K562 (cell line): ENCODE measurements at regions not wholly inside any gene's neighbourhood (a gene's known extent, or its start where the extent isn't known, plus 50 kb on each side); places are given as distances from the start of the nearest gene placed in this dataset.

ENCODE experiments used
- ATAC-seq: fragments of 200-7000 bp; cut with Tn5 transposase; 3 replicates; pipeline ENCODE4 v1.9.1; 2020; ENCODE audit warnings: moderate library complexity
- BruUV-seq: library from RNA; stranded (reverse); fragments of 400-500 nt; replicated peaks from 2 replicates; lab custom pipeline; 2021; lab: Mats Ljungman, UMichigan
- CTCF ChIA-PET: fragments of 300-600 bp; formaldehyde crosslinking; extraction: SDS; loops from one replicate; lab custom pipeline; 2021; ENCODE audit warnings: low intra/inter-chr PET ratio; lab: Yijun Ruan, JAX
- POLR2A ChIA-PET: fragments of 300-600, 350-650 bp; sonication (Branson Sonifier 250); formaldehyde crosslinking; extraction: SDS; loops from one replicate; lab custom pipeline; 2021; ENCODE audit warnings: antibody characterized with exemption, inconsistent platforms; lab: Yijun Ruan, JAX
- DNase-seq, 4 experiments: peaks; one replicate each; pipeline versions ENCODE4 v3.0.0 to v3.0.0-alpha.2; 2011 to 2018; ENCODE audit warnings: low spot score in 3 of 4, mixed read lengths in 3 of 4; ENCODE audit errors: extremely low read depth in 1 of 4
- FAIRE-seq: peaks from 2 replicates; lab custom pipeline; 2011; peaks lifted over from hg19 to GRCh38; lab: Jason Lieb, UNC
- H2AFZ ChIP-seq: 2 replicates; pipeline ENCODE4 v1.6.0; 2011; ENCODE audit warnings: low read depth, low read length, control low read depth, inconsistent platforms
- H3K27ac ChIP-seq: fragments of 200-600 bp; 3 replicates; pipeline ENCODE4 v1.8.0; 2011; ENCODE audit warnings: low read depth, mild to moderate bottlenecking, control low read depth, inconsistent platforms, low read length, moderate library complexity, mixed read lengths; ENCODE audit errors: extremely low read depth
- H3K27me3 ChIP-seq, 2 experiments: fragments of 300-600 bp in 1 of 2; 2 replicates in 1 of 2; 3 replicates in 1 of 2; pipeline versions ENCODE4 v1.6.0 to v1.8.0; 2011; ENCODE audit warnings: inconsistent platforms in 2 of 2, low read length in 2 of 2, mild to moderate bottlenecking in 1 of 2, mixed read lengths in 1 of 2, moderate library complexity in 1 of 2; ENCODE audit not compliant: control insufficient read depth in 2 of 2, insufficient read depth in 2 of 2
- H3K36me3 ChIP-seq: fragments of 300-600 bp; 3 replicates; pipeline ENCODE4 v1.8.0; 2011; ENCODE audit warnings: mild to moderate bottlenecking, low read length, inconsistent platforms; ENCODE audit not compliant: control insufficient read depth, insufficient read depth
- H3K4me1 ChIP-seq, 2 experiments: fragments of 200-600 bp in 1 of 2; replicated peaks in 1 of 2; 2 replicates in 1 of 2; 3 replicates in 1 of 2; pipeline versions ENCODE4 v1.5.1 to v1.8.0; 2011; ENCODE audit warnings: inconsistent platforms in 2 of 2, low read length in 2 of 2, mild to moderate bottlenecking in 1 of 2, mixed read lengths in 1 of 2, moderate library complexity in 1 of 2; ENCODE audit not compliant: control insufficient read depth in 2 of 2, insufficient read depth in 2 of 2
- H3K4me2 ChIP-seq: 2 replicates; pipeline ENCODE4 v1.6.1; 2011; ENCODE audit warnings: low read length, control low read depth, inconsistent platforms, mixed read lengths; ENCODE audit not compliant: insufficient read depth
- H3K4me3 ChIP-seq: fragments of 200-600 bp; sonication (generic), shearing (Covaris generic); 2 replicates; pipeline ENCODE4 v1.5.1; 2016; ENCODE audit warnings: control low read depth, inconsistent platforms
- H3K79me2 ChIP-seq: fragments of 200-600 bp; 3 replicates; pipeline ENCODE4 v1.8.0; 2011; ENCODE audit warnings: low read length, inconsistent platforms; ENCODE audit not compliant: control insufficient read depth, insufficient read depth
- H3K9ac ChIP-seq, 2 experiments: 2 replicates each; pipeline versions ENCODE4 v1.6.0 to v1.6.1; 2011; ENCODE audit warnings: low read depth in 2 of 2, low read length in 2 of 2, control low read depth in 1 of 2, inconsistent platforms in 1 of 2, mild to moderate bottlenecking in 1 of 2, mixed read lengths in 1 of 2; ENCODE audit not compliant: insufficient read depth in 1 of 2
- H3K9me1 ChIP-seq: one replicate; pipeline ENCODE4 v1.6.0; 2011; ENCODE audit warnings: inconsistent platforms, mild to moderate bottlenecking, low read length, moderate library complexity; ENCODE audit not compliant: control insufficient read depth, insufficient read depth
- H3K9me3 ChIP-seq: replicated peaks from 2 replicates; pipeline ENCODE4 v1.5.1; 2011; ENCODE audit warnings: low read depth, low read length, inconsistent platforms; ENCODE audit not compliant: control insufficient read depth, insufficient read depth
- H4K20me1 ChIP-seq: replicated peaks from 2 replicates; pipeline ENCODE4 v1.6.1; 2011; ENCODE audit warnings: low read length, inconsistent platforms, mixed read lengths; ENCODE audit not compliant: control insufficient read depth, insufficient read depth
- BMI1 ChIP-seq: fragments of 150-350 bp; IDR thresholded peaks from 2 replicates; pipeline ENCODE4 v1.6.1; 2014; ENCODE audit warnings: low read length
- CBFB ChIP-seq: sonication (generic); formaldehyde crosslinking; IDR thresholded peaks from 2 replicates; pipeline ENCODE4 v1.4.0; 2020; ENCODE audit warnings: mild to moderate bottlenecking, missing genetic modification reagents
- EP300 ChIP-seq: IDR thresholded peaks from 2 replicates; pipeline ENCODE4 v1.6.1; 2012; ENCODE audit warnings: low read length, improper control_type of control experiment
- ETS2 ChIP-seq: IDR thresholded peaks from 2 replicates; pipeline ENCODE4 v1.6.1; 2016; ENCODE audit warnings: borderline replicate concordance, missing genetic modification characterization, mild to moderate bottlenecking, moderate library complexity, missing compliant biosample characterization; ENCODE audit not compliant: poor library complexity, severe bottlenecking
- MED1 ChIP-seq: sonication (generic); formaldehyde crosslinking; IDR thresholded peaks from 2 replicates; pipeline ENCODE4 v1.8.1; 2023; ENCODE audit warnings: missing genetic modification reagents, borderline replicate concordance
- ZEB2 ChIP-seq: fragments of 450-650 bp; IDR thresholded peaks from 2 replicates; pipeline ENCODE4 v1.6.1; 2016
- ZFP36 ChIP-seq: fragments of 150-350 bp; IDR thresholded peaks from 2 replicates; pipeline ENCODE4 v1.6.1; 2018; ENCODE audit warnings: low read length, low read depth; ENCODE audit not compliant: partially characterized antibody
- ZNF217 ChIP-seq: sonication (generic); formaldehyde crosslinking; IDR thresholded peaks from 2 replicates; pipeline ENCODE4 v1.8.0; 2022; ENCODE audit warnings: mild to moderate bottlenecking, missing genetic modification reagents
- ZNF354B ChIP-seq: fragments of 250-450 bp; sonication (Bioruptor Pico); IDR thresholded peaks from 2 replicates; pipeline ENCODE4 v1.4.0; 2020
- ZNF589 ChIP-seq: fragments of 200-800 bp; sonication (Bioruptor generic); IDR thresholded peaks from 2 replicates; pipeline ENCODE4 v1.6.1; 2016; ENCODE audit warnings: low read depth, missing genetic modification characterization, missing compliant biosample characterization
- WGBS: fragments of 100-300 bp; shearing (Covaris generic); methylation state at CpG from one replicate; pipeline ENCODE4 v1.1.6; 2016; ENCODE audit warnings: low coverage, mixed read lengths; ENCODE audit not compliant: insufficient coverage; ENCODE audit errors: missing lambda C conversion rate; 5-methylcytosine and 5-hydroxymethylcytosine counted together
- in situ Hi-C: fragments of 300-500 bp; cut with MboI; formaldehyde crosslinking; loops from 4 replicates; pipeline ENCODE4 v1.15.0; 2018; ENCODE audit warnings: inconsistent platforms, mixed read lengths
- intact Hi-C: fragments of 100-400 bp; cut with micrococcal nuclease; formaldehyde crosslinking; loops from 2 replicates; pipeline ENCODE4 v1.14.2; 2022

- TF ChIP-seq ETS2 (tag) (no peak), ZNF217 (CRISPR knock-in tag) (no peak), EP300 (peak; percentile 68; the same call in 1 of the 2 replicates), ZEB2 (peak; percentile 68), ZNF354B (CRISPR knock-in tag) (no peak)
Measured at GRCh38 chr10:63707254-63707910, 186.2 kb downstream of the REEP3 start (continued).

DNA sequence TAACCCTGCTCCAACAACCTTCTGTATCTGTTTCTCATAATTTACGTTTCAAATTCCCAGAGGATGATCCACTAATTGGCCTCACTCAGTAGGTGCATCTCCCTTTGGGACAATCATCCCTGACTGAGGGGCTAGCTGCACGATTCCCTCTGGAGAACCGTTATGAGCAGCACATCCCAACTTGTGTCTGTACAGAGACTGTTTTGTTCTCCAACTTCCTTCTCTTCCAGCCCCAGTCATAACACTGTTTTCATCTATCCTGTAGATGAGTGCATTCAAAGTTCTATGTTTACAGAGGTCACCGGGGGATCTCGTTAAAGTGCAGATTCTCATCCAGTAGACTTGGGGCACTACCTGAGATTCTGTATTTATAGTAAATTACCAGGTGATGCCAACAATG is 187.2 kb downstream of the REEP3 start:
- CTCF ChIA-PET, result no interaction called here
- no peak for FAIRE-seq
- intact Hi-C loops (no loop called here), in situ Hi-C loops (no loop called here)
- Histone ChIP-seq H2AFZ (no peak overlapping the region), H3K36me3 (no peaks in the 10 kb centered on the region), H3K4me1 (peaks cover 0 to 5% of the 10 kb centered on the region in 2 experiments; a peak in 3 of 5 replicates), H3K9me3 (no peaks in the 10 kb centered on the region), H3K27ac (no peak overlapping the region), H3K9ac (no peak overlapping the region), H3K79me2 (no peaks in the 10 kb centered on the region), H3K9me1 (no peaks in the 10 kb centered on the region), H3K27me3 (peaks cover 8 to 22% of the 10 kb centered on the region in 2 experiments; a peak in 4 of 5 replicates), H4K20me1 (no peaks in the 10 kb centered on the region), H3K4me3 (no peak overlapping the region), H3K4me2 (no peak overlapping the region)
- no TSS peak for BruUV-seq
- 4% methylated on average over 5 of the region's 5 CpGs for WGBS
- TF ChIP-seq ZFP36 (peak; percentile 14), ZNF589 (CRISPR knock-in tag) (no peak), MED1 (CRISPR knock-in tag) (no peak), BMI1 (0 out of 2 replicates have a peak, but pooled peaks have one; percentile 32), CBFB (no peak)
- ATAC-seq, result no peak
- DNase-seq, result no peak
- POLR2A ChIA-PET, result interaction anchor here (2.0 kb wide), 1 partner anchor 9 kb away, joined by 7 read pairs; no protein-coding TSS in a partner anchor
